NCI-H146 (cell line): ENCODE measurements at regions not wholly inside any gene's neighbourhood (a gene's known extent, or its start where the extent isn't known, plus 50 kb on each side); places are given as distances from the start of the nearest gene placed in this dataset.

Experiments used
- DNase-seq: peaks from one replicate; lab custom pipeline; 2025; lab: John Stamatoyannopoulos, UW

- no peak for DNase-seq
Observed at GRCh38 chr5:3278643-3279042, 317.0 kb upstream of the IRX1 start.

GRCh38 chr5:3277590-3278196 lies 317.9 kb upstream of the IRX1 start:
- no peak for DNase-seq

GRCh38 chr5:3276896-3277295 lies 318.7 kb upstream of the IRX1 start:
- no peak for DNase-seq

- no peak for DNase-seq
Observed at GRCh38 chr5:3269395-3270169, 326.1 kb upstream of the IRX1 start.

GRCh38 chr5:3268760-3269330 lies 326.8 kb upstream of the IRX1 start:
- DNase-seq, result no peak

GRCh38 chr5:3266861-3267260 lies 328.8 kb upstream of the IRX1 start:
- no peak for DNase-seq

- DNase-seq, result no peak
Observed at GRCh38 chr5:3265936-3266335, 329.7 kb upstream of the IRX1 start.

- no peak for DNase-seq
Observed at GRCh38 chr5:3265131-3265885, 330.3 kb upstream of the IRX1 start.

- DNase-seq, result no peak
Observed at GRCh38 chr5:3262451-3262850, 333.2 kb upstream of the IRX1 start.

GRCh38 chr5:3261081-3261480 lies 334.6 kb upstream of the IRX1 start:
- DNase-seq, result no peak

- DNase-seq, result no peak
Observed at GRCh38 chr5:3258050-3258449, 337.6 kb upstream of the IRX1 start.

- no peak for DNase-seq
Observed at GRCh38 chr5:3252235-3252634, 343.4 kb upstream of the IRX1 start.

- DNase-seq, result no peak
Observed at GRCh38 chr5:3251784-3252183, 343.8 kb upstream of the IRX1 start.

- no peak for DNase-seq
Observed at GRCh38 chr5:3249401-3249800, 346.2 kb upstream of the IRX1 start.

GRCh38 chr5:3237276-3237868 lies 358.3 kb upstream of the IRX1 start:
- DNase-seq, result no peak

- DNase-seq, result no peak
Observed at GRCh38 chr5:3234566-3234965, 361.1 kb upstream of the IRX1 start.

- DNase-seq, result no peak
Observed at GRCh38 chr5:3230941-3231340, 364.7 kb upstream of the IRX1 start.

- DNase-seq, result no peak
Observed at GRCh38 chr5:3230254-3230653, 365.4 kb upstream of the IRX1 start.

GRCh38 chr5:3226196-3226920 lies 369.3 kb upstream of the IRX1 start:
- DNase-seq, result no peak

- no peak for DNase-seq
Observed at GRCh38 chr5:3225201-3225960, 370.3 kb upstream of the IRX1 start.

- DNase-seq, result no peak
Observed at GRCh38 chr5:3222924-3223323, 372.7 kb upstream of the IRX1 start.
